ENCODE measurements at regions not wholly inside any gene's neighbourhood (a gene's known extent, or its start where the extent isn't known, plus 50 kb on each side); places are given as distances from the start of the nearest gene placed in this dataset.

DNA sequence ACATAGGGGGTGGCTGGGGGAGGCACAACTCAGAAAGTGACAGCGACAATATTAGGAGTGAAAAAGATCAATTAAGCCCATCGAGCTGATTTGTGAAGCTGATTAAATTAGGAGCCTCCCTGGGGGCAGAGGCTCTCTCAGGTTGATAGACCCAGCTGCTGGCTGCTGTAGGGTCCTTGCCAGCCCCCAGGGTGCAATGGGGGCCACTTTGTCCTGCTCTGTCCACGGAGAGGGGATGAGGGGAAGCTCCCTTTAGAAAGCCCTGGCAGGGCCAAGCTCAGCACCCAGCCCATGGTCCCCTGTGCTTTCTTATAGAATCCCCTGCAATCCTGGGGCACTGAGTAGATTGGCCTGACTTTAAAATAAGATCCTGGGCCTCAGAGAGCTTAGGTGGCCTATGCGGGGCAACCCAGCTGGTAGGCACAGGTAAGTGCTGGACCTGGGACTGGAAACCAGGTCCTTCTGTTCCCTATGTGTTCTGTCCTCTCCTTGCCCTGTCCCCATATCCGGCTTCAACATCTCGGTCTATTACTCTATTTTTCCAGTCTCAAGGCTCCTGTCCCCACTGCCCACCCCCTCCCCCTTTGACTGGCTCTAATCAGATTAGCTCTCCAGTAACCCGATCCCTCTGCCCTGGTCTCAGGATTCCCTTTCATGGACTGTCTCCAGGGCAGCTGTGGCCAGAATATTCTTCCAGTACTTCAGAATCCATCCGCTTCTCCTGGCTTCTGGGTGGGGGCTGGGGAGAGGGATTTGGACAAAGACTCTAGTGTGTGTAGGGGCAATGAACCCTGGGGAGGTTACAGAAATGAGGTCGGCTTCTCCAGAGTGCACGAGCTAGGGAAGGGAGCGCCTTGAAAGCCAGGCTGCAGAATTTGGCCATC lies 259.6 kb downstream of the RPS24 start:
- TF ChIP-seq YY1 (IDR thresholded peaks at IDR 0.05; ENCODE audit: insufficient read depth, insufficient read length) = no peak
- TF ChIP-seq ZNF274 (IDR thresholded peaks at IDR 0.05; ENCODE audit: low read depth, low read length) = no peak
- TF ChIP-seq SUZ12 (IDR thresholded peaks at IDR 0.05; ENCODE audit: extremely low read depth, insufficient read depth, insufficient read length) = no peak
